IMR-90 (cell line): ENCODE measurements at regions not wholly inside any gene's neighbourhood (a gene's known extent, or its start where the extent isn't known, plus 50 kb on each side); places are given as distances from the start of the nearest gene placed in this dataset.

Source experiments
- ATAC-seq: fragments of 200-7000 bp; cut with Tn5 transposase; 2 replicates; pipeline ENCODE4 v1.9.1; 2020; ENCODE audit warnings: low read depth, mild to moderate bottlenecking, moderate library complexity
- BruUV-seq: library from RNA; stranded (reverse); fragments of 400-500 nt; replicated peaks from 2 replicates; lab custom pipeline; 2021; lab: Mats Ljungman, UMichigan
- CTCF ChIA-PET: fragments of 300-600 bp; formaldehyde crosslinking; extraction: SDS; loops from one replicate; lab custom pipeline; 2021; ENCODE audit warnings: antibody characterized with exemption; lab: Yijun Ruan, JAX
- POLR2A ChIA-PET: fragments of 300-600 bp; sonication (Branson Sonifier 250); formaldehyde crosslinking; loops from one replicate; lab custom pipeline; 2022; ENCODE audit warnings: antibody characterized with exemption; ENCODE audit not compliant: unreplicated experiment; lab: Charles Lee
- DNase-seq: peaks from one replicate; pipeline ENCODE4 v3.0.0; 2013
- H2AFZ ChIP-seq: replicated peaks from 2 replicates; pipeline ENCODE3; 2013; ENCODE audit warnings: low read length, mild to moderate bottlenecking; ENCODE audit not compliant: poor library complexity
- H2AK5ac ChIP-seq: 2 replicates; pipeline ENCODE4 v1.6.1; 2013; ENCODE audit warnings: low read depth, low read length, inconsistent platforms
- H2AK9ac ChIP-seq: replicated peaks from 2 replicates; pipeline ENCODE3; 2013; ENCODE audit warnings: mild to moderate bottlenecking, low read depth, low read length, moderate library complexity; ENCODE audit not compliant: poor library complexity
- H2BK120ac ChIP-seq: 2 replicates; pipeline ENCODE4 v1.6.1; 2013; ENCODE audit warnings: low read depth, low read length, inconsistent platforms
- H2BK15ac ChIP-seq: 3 replicates; pipeline ENCODE4 v1.6.1; 2013; ENCODE audit warnings: low read depth, low read length, inconsistent platforms
- H2BK20ac ChIP-seq: 2 replicates; pipeline ENCODE4 v1.6.1; 2013; ENCODE audit warnings: low read depth, mild to moderate bottlenecking, inconsistent platforms, low read length, moderate library complexity
- H2BK5ac ChIP-seq: 2 replicates; pipeline ENCODE4 v1.6.1; 2013; ENCODE audit warnings: mild to moderate bottlenecking, low read depth, low read length, inconsistent platforms; ENCODE audit not compliant: poor library complexity, severe bottlenecking
- H3K14ac ChIP-seq: replicated peaks from 2 replicates; pipeline ENCODE4 v1.6.1; 2013; ENCODE audit warnings: low read depth, low read length, inconsistent platforms
- H3K18ac ChIP-seq: 2 replicates; pipeline ENCODE4 v1.6.1; 2013; ENCODE audit warnings: low read depth, low read length, control low read depth
- H3K23ac ChIP-seq: 2 replicates; pipeline ENCODE4 v1.6.1; 2013; ENCODE audit warnings: low read depth, low read length, inconsistent platforms
- H3K27ac ChIP-seq: 2 replicates; pipeline ENCODE4 v1.5.1; 2013; ENCODE audit warnings: mild to moderate bottlenecking, control low read depth, low read length; ENCODE audit not compliant: insufficient read depth
- H3K27me3 ChIP-seq: 2 replicates; pipeline ENCODE4 v1.6.1; 2013; ENCODE audit warnings: low read length; ENCODE audit not compliant: control insufficient read depth, insufficient read depth
- H3K36me3 ChIP-seq: 2 replicates; pipeline ENCODE4 v1.6.1; 2013; ENCODE audit warnings: low read length, mixed read lengths; ENCODE audit not compliant: control insufficient read depth, insufficient read depth
- H3K4ac ChIP-seq: 2 replicates; pipeline ENCODE4 v1.6.1; 2013; ENCODE audit warnings: low read depth, low read length, inconsistent platforms
- H3K4me1 ChIP-seq: 2 replicates; pipeline ENCODE4 v1.6.1; 2013; ENCODE audit warnings: low read length, mixed read lengths; ENCODE audit not compliant: control insufficient read depth, insufficient read depth
- H3K4me2 ChIP-seq: 2 replicates; pipeline ENCODE4 v1.6.1; 2013; ENCODE audit warnings: low read depth, mild to moderate bottlenecking, control low read depth, low read length, moderate library complexity
- H3K4me3 ChIP-seq: 2 replicates; pipeline ENCODE4 v1.5.1; 2013; ENCODE audit warnings: low read depth, mild to moderate bottlenecking, control low read depth, low read length, moderate library complexity; ENCODE audit not compliant: insufficient read depth
- H3K56ac ChIP-seq: 2 replicates; pipeline ENCODE4 v1.6.1; 2013; ENCODE audit warnings: low read length, inconsistent platforms; ENCODE audit not compliant: insufficient read depth; ENCODE audit errors: extremely low read depth
- H3K79me1 ChIP-seq, 2 experiments: 2 replicates each; pipeline ENCODE4 v1.6.1; 2013; ENCODE audit warnings: low read length in 2 of 2, inconsistent platforms in 1 of 2, low read depth in 1 of 2
- H3K9ac ChIP-seq: 2 replicates; pipeline ENCODE4 v1.6.1; 2013; ENCODE audit warnings: low read depth, low read length, control low read depth
- H3K9me1 ChIP-seq: 2 replicates; pipeline ENCODE4 v1.6.1; 2013; ENCODE audit warnings: low read length, inconsistent platforms; ENCODE audit not compliant: insufficient read depth
- H3K9me3 ChIP-seq: 2 replicates; pipeline ENCODE4 v1.6.1; 2013; ENCODE audit warnings: low read length; ENCODE audit not compliant: control insufficient read depth, insufficient read depth
- H4K20me1 ChIP-seq: 2 replicates; pipeline ENCODE4 v1.6.1; 2013; ENCODE audit warnings: low read length, inconsistent platforms; ENCODE audit not compliant: insufficient read depth
- H4K5ac ChIP-seq: 2 replicates; pipeline ENCODE4 v1.6.1; 2013; ENCODE audit warnings: mild to moderate bottlenecking, low read depth, low read length, control low read depth
- H4K8ac ChIP-seq, 2 experiments: 2 replicates each; pipeline ENCODE4 v1.6.1; 2013; ENCODE audit warnings: low read depth in 2 of 2, low read length in 2 of 2, control low read depth in 1 of 2, inconsistent platforms in 1 of 2
- H4K91ac ChIP-seq: 2 replicates; pipeline ENCODE4 v1.6.1; 2013; ENCODE audit warnings: low read depth, low read length, inconsistent platforms; ENCODE audit not compliant: insufficient read depth
- MAFK ChIP-seq: IDR thresholded peaks from 2 replicates; pipeline ENCODE4 v1.6.1; 2012; ENCODE audit warnings: low read depth, low read length, improper control_type of control experiment
- RAD21 ChIP-seq: IDR thresholded peaks from 2 replicates; pipeline ENCODE4 v1.6.1; 2012; ENCODE audit warnings: low read length, improper control_type of control experiment
- SMC3 ChIP-seq: fragments of 150-350 bp; IDR thresholded peaks from 2 replicates; pipeline ENCODE4 v1.6.1; 2016; ENCODE audit warnings: low read depth, mild to moderate bottlenecking, antibody characterized with exemption, low read length, moderate library complexity
- WGBS, 2 experiments: methylation state at CpG; one replicate each; pipeline versions ENCODE4 v1.1.5 to v1.1.7; 2013; ENCODE audit warnings: missing lambda C conversion rate in 2 of 2; ENCODE audit not compliant: insufficient read length in 1 of 2; ENCODE audit errors: extremely low coverage in 2 of 2; 5-methylcytosine and 5-hydroxymethylcytosine counted together
- dilution Hi-C: fragments of 300-500 bp; cut with HindIII; formaldehyde crosslinking; loops from one replicate; pipeline ENCODE4 v1.14.3; 2018; ENCODE audit warnings: low sequenced_read_pairs; ENCODE audit not compliant: unreplicated experiment
- in situ Hi-C: fragments of 300-500 bp; cut with MboI; formaldehyde crosslinking; loops from 3 replicates; pipeline ENCODE4 v1.14.3; 2019; ENCODE audit warnings: low sequenced_read_pairs, inconsistent platforms, mixed read lengths
- intact Hi-C: fragments of 100-400 bp; cut with micrococcal nuclease; formaldehyde crosslinking; loops from 2 replicates; pipeline ENCODE4 v1.10.0; 2022

DNA sequence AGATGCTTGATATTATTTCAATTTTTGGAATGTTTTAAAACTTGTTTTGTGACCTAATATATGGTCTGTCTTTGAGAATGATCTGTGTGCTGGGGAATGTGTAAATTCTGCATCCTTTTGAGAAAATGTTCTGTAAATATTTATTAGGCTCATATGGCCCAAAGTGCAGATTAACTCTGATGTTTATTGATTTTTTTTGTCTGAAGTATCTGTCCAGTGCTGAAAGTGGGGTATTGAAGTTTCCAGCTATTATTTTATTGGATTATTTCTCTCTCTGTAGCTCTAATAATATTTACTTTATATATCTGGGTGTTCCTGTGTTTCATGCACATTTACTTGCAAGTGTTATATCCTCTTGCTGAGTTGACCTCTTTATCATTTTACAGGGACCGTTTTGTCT, 1397.2 kb downstream of the PLA2G4A start:
- Histone ChIP-seq H3K9ac (no peak overlapping the region), H3K14ac (no peak overlapping the region), H4K8ac (no peak overlapping the region), H2AFZ (no peak overlapping the region), H2AK9ac (no peak overlapping the region), H4K5ac (no peak overlapping the region), H3K27ac (no peak overlapping the region), H3K56ac (no peak overlapping the region), H4K20me1 (no peaks in the 10 kb centered on the region), H2AK5ac (no peak overlapping the region), H2BK5ac (no peak overlapping the region), H3K4me3 (no peak overlapping the region), H3K23ac (no peak overlapping the region), H3K9me1 (no peaks in the 10 kb centered on the region), H3K4me1 (no peaks in the 10 kb centered on the region), H2BK20ac (no peak overlapping the region), H3K4me2 (no peak overlapping the region), H2BK15ac (no peak overlapping the region), H3K79me1 (no peaks in the 10 kb centered on the region), H2BK120ac (no peak overlapping the region), H3K18ac (no peak overlapping the region), H4K91ac (no peak overlapping the region), H3K9me3 (no peaks in the 10 kb centered on the region), H3K4ac (no peak overlapping the region), H3K36me3 (no peaks in the 10 kb centered on the region), H3K27me3 (no peaks in the 10 kb centered on the region)
- DNase-seq, result no peak
- no peak for ATAC-seq
- WGBS, 2 experiments, result no CpG with 5 or more reads among the region's 1 CpG
- in situ Hi-C loops, result no loop called here
- dilution Hi-C loops, result no loop called here
- TF ChIP-seq RAD21 (no peak), SMC3 (no peak), MAFK (no peak)
- no TSS peak for BruUV-seq
- ChIA-PET CTCF (no interaction called here), POLR2A (no interaction called here)
- intact Hi-C loops, result no loop called here
